Stimulated activated CD4-positive, alpha-beta T cell treated with anti-CD3 and anti-CD28 coated beads, Interleukin-4, amount 100 ng/mL, for 48 hours (primary cell): ENCODE measurements at regions not wholly inside any gene's neighbourhood (a gene's known extent, or its start where the extent isn't known, plus 50 kb on each side); places are given as distances from the start of the nearest gene placed in this dataset.

ENCODE experiments used
- DNase-seq, 2 donors: peaks; one replicate each; pipeline ENCODE4 v3.0.0-alpha.2; 2020; ENCODE audit warnings: low read depth in 2 of 2

DNA sequence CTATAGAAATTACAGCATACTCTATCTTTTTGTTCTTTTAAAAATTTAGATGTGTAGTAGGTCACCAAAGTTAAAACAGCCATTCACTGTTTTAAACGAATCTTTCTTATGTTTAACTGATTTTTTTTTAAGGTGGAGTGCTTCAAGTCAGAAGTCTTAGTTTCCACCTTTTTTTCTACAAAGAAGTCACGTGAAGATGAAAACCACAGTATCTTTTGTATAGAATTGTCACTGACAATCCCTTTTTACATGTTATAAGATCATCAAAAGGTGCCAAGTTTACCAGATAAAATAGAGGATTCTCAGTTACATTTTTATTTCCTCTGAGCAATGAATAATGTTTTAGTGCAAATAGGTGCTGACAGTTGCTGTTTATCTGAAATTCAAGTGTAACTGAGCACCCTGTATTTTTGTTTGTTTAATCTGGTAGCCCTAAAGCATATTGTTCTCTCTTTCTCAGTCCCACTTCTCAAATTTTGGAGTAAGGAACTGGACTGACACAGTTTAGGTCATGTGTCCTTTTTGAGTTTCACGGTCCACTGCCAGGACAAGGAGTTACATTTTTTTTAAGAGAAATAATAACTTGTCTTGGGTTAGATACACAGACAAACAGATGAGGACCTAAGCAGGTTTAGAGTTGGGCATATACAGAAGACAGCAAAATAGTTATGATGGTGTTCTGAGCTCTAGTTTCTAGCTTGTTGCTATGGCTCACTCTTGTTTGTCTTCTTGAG, 233.2 kb upstream of the MBL2 start:
- DNase-seq: no peak

DNA sequence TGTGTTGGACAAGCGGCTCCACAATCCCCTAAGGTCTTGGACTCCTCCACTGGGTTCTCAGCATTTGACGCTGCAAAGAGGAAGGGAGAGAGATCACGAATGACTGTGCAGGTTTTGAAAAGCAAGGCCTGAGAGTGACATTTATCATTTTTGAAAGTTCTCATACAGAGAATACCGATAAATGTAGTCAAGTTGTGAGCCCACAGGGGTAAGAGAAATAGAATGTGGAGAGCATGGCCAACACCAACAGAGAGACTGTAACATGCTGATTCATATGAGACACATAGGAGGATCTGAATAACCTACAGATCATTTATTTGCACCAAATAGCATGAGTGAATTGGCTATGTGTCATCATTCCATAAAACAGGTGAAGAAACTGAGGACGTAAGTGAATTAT, 230.5 kb upstream of the MBL2 start:
- DNase-seq: no peak

DNA sequence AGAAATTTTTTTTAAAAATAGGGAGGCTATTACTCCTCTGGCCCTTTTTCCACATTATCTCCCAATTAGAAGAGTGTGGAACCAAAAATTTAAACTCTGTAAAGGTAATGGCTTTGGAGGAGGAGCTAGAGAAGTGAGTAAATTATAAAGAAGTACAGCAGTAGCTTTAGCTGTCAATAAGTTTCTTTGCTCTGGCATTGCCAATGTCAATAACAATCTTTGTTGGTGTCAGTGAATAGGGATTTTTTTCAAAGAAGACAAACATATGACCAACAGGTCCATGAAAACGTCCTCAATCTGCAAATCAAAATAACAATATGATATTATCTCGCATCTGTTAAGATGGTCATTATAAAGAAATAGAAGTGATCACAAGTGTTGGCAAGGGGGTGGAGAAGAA, 227.1 kb upstream of the MBL2 start:
- no peak for DNase-seq

DNA sequence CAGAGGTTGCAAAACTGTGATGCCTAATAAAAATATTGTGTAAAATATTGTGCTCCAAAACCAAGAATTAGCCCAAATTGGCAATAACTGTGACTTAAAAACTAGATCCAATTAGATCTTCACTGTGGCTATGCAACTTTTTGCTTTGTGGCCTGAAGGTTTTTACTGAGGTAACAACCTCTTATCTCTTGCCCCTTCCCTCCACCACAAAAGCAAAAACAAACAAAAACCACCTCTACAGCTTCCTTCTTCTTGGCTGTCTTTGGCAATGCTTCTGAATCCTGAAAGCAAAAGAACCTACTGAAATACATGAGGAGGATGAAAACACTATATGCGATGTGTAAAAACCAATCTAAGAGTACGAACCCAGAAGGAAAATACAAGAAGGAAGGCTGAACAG, 226.7 kb upstream of the MBL2 start:
- DNase-seq: no peak

DNA sequence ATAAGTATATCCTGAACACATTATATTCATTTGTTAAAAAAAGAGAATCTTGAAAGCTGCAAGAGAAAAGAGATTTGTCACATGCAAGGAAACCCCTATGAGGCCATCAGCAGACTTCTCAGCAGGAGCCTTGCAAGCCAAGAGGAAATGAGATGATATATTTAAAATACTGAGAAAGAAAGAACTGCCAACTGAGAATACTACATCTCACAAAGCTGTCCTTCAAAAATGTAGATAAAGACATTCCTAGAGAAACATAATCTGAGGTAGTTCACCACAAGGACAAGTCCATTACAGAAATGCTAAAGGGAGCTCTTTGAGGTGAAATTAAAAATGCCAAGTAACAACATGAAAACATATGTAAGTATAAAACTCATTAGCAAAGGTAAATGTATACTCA, 224.4 kb upstream of the MBL2 start:
- no peak for DNase-seq

DNA sequence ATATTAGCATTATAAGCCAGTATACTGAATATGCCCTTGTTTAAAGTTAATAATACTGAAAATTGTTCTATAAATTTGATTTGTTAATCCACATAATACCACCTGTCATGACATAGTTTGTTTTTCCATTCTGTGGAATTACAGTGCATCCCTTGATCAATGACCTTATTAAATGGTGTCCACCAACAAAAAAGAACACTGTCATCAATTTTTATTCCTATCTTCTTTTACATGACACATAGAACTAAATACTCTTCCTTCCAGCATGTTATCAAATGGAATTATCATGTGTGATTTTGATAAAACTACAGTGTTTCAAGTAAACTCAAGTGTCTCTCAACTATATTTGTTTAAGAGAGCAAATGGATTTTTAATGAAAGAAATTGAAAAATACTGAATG, 221.8 kb upstream of the MBL2 start:
- no peak for DNase-seq

DNA sequence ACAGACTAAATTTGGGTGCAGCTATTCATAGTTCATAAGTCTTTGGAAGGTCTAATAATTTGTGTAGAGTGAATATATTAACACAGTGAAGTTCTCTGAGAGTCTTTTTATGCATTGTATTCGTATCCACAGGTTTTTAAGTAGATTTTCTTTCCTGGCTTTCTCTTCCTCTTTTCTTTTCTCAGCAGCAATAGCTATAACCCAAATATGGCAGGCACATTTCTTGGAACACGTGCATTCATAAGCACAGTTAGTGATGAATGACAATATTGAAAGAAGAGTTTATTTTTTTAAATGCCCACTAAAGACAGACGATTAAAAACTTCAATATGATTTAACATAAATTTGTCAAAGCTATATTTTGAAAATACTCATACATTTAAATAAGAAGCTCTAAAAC, 220.5 kb upstream of the MBL2 start:
- DNase-seq: no peak

DNA sequence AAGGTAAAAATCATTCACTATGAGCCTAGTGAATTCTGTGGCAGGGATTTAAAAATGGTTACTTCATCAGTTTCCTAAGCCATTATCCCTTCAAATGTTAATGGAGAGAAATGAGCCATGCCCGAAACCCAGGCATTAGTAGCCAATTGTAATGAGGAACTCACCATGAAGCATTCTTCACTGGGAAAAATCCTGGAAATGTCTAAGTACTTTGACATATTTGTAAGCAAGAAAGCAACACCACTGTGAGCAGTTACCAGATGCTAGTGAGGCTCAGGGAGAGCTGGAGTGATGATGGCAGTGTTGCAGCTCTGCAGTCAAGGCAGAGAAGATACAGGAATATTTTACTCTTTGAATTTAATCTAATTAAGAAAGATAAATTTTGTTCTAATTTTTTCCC, 220.0 kb upstream of the MBL2 start:
- no peak for DNase-seq

DNA sequence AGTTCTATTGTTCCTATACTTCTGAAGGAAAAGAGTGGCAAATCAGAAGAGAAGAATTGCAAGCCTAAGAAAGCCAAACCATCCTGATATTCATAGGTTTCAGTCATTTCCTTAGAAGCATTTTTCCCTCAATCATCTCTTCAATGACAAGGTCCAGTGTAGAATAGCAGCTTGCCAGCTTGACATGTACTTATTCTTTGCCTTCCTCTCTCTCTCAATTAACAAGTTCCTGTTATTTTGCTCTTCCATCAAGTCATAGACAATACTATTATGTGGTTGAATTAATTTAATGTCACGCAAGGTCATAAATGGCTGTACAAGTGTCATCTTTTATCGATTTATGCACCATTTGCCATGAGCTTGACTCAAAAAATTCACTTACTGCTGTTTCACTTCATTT, 216.3 kb upstream of the MBL2 start:
- no peak for DNase-seq

DNA sequence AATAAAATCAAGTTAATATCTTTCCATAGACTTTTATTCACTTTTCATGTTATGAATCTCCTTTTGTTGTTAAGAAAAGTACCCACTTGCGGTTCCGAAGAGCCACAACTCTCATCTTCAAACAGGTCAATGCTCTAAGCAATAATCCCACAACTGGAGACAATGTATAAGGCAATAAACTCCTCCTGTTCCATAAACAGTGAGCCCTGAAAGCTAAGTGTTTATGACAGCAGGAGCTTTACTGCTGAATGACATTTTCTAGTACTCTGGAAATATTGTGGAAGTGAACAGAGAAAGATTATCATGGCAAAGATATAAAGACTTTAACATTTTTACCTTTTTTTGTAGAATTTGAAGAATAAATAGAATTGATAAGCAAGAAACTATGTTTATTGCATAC, 213.5 kb upstream of the MBL2 start:
- no peak for DNase-seq

DNA sequence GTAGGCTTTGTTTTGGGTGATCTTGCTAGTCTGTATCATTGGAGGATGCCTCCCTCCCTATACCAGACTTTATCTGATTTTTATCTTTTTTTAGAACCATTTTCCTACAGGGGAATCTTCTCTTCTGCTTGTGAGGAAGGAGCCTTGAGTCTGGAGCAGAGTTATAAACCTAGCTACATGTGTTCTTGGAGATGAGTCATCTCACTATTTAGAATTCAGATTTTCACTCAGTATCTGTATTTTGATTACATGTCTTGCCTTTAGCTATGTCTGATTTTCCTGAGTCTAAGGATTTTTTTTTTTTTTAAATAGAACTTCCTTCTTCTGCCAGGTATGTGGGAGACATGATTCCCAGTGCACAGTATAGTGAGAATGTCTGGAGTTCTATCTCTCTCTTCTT, 211.6 kb upstream of the MBL2 start:
- DNase-seq: no peak

DNA sequence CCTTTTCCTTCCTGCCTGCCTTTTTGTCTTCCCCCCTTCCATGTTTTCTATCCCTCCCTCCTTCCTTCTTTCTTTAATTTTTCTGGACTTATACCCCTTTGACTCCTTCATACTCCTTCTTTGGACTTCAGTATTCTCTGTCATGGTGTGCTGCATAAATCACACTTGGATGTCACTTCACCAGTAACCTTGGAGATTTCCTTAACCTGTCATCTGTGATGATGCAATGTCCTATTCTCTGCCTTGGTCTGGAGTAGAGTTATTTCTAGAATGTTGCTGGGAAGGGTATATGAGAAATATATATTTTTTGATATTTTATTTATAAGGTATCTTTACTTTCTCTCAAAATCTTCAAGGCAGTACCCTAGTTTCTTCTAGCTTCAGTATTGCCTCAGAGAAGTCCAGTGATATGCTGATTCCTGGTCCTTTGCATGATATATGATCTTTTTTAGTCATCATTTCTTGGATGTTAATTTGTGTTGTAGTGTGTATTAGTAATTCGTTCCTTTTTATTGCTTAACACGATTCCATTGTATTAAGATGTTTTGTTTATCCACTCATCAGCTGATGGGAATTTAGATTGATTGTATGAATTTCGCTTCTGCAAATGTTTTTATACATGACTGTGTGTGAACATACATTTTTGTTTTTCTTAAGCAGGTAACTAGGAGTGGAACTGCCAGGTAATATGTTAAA, 206.9 kb upstream of the MBL2 start:
- DNase-seq: no peak

DNA sequence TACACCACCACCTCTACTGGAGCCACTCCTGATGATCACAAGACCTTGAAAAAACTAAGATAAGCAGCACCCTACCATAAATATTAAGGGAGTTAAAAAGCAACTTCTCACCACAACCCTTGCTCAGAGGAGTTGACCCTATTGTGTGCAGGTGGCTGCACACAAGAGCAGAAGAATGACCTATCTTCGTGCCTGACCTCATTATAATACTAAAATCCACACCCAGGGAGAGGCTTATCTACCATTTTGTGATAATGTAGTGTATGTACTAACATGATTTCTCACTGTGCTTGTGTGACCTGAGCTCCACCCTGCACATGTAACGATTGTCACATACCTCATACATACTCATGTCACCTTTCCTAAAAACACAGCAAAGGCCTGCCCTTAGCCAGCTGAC, 205.0 kb upstream of the MBL2 start:
- no peak for DNase-seq

DNA sequence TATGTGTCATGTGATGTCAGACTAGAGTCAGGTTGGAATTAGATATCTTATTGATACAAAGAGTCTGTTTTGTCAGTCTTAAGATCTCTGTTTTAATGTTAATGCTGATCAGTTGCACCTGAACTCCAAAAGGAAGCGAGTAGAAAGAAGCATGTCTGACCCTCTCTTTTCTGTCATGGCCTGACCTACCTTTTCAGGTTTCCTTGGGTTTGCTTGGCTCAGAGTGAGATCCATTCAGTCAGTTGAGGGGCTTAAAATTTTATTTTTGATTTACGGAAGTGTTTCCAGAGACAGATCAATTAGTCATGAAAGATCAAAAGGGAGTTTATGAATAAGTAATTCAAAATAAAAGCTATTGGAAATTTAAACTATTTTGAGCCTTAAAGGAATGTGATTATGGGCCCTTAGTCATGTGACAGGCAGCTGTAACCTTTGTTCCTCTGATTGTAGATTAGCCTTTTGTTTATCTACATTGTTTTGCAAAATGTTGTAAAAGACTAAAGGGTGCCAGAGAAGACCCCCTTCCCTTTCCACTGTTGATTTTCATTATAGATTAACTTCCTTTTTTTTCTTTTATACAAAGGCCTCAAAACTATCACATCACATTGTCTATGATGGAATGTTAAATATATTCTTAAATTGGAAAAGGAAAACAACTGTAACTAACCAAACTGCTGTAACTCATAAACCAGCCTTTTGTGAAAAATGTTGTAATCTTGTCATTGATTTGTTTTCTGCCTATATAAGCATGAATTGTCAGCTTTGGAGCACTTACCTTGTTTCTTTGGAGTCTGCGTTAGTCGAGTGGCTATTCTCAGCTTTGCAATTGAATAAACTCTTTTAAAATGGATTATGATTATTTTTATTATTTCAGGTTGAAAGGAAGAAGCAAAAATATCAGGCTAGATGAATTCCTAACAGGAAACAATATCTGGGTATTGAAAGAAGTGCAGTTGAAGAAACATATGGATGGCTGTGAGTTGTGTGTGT, 195.5 kb upstream of the MBL2 start:
- DNase-seq: no peak

DNA sequence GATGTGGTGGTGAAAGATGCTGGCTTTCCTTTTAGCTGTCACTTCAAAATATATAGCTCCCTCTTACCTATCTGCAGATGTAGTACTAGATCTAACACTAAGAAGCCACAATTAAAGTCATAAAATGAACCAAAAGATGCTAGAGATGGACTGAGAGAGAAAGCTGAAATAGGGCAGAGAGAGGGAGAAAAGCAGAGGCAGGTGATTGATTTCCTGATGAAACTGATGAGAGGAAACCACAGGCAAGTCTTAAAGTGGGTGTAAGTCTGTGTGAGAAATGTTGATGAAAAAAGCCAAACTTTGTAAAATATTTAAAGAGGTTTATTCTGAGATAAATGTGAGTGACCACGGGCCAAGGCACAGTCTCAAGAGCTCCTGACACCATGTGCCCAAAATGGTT, 194.3 kb upstream of the MBL2 start:
- DNase-seq: no peak

DNA sequence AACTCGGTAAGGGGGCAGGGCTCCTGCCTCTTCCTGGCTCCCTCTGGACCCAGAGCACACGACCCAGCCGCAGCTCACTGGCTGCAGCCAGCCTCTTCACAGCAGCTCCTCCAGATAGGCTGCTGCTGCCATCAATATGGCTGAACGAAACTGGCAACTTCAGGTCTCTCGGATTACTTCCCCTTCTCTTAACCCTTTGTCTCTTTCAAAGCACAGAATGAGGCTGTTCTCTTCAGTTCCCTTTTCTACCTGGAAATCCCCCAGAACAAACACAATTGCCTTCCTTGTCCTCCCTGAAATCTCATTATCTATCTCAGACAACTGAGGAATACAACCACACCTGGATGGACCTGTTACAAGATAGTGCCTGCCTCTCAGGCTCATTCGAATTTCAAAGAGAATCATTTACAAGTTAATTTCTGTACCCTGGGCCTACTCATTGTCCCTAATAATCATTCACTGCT, 193.4 kb upstream of the MBL2 start:
- DNase-seq: no peak

DNA sequence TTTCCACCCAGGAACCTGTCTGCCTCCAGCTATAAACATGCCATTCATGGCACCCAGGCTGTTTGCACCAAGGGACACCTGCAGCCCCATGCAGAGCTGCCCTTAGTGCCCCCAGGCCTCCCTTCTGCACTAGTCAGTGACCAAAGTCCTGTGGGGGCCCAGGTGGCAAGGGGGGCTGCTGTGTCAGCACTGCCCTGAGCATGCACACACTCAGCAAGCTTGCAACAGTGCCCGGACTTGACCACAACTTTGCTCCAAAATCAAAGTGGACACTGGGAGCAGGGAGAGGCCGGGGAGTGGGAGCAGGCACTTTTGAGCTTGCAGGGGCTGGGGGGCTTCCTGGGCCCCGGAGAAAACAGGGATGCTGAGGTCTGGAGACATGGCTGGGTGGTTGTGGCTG, 192.9 kb upstream of the MBL2 start:
- DNase-seq: no peak

DNA sequence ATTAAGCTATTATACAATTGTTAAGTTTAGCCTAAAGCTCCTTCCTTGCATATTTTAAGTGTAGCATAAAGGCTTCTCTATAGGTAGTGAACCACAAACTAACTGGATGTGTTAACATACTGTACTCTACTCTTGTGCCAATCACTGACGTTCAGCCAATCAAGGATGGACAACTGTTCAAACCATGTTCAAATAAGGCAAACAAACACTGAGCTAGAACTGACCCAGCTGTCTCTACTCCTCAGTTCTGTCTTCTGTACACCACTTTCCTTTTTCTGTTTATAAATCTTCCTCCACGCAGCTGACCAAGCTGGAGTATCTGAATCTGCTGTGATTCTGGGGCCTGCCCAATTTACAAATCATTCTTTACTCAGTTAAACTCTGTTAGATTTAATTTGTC, 188.7 kb upstream of the MBL2 start:
- no peak for DNase-seq

DNA sequence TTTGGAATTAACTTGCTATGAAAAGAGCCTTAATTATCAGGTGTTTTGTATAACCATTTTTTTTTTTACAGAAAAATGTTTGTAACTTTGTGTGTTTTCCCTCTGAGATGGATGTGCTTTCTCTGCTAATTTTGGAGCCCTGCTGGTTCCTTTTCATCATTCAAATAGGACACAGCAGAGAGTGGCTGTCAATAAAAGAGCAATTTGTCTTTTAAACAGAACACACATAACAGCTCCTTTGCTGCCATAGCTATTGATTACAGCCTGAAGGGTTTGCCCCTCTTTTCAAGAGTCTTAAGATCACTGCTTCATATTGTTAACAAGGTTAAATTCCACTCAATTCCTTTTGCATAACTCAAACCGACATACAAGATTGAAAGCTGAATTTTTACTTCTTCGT, 187.2 kb upstream of the MBL2 start:
- DNase-seq: no peak

DNA sequence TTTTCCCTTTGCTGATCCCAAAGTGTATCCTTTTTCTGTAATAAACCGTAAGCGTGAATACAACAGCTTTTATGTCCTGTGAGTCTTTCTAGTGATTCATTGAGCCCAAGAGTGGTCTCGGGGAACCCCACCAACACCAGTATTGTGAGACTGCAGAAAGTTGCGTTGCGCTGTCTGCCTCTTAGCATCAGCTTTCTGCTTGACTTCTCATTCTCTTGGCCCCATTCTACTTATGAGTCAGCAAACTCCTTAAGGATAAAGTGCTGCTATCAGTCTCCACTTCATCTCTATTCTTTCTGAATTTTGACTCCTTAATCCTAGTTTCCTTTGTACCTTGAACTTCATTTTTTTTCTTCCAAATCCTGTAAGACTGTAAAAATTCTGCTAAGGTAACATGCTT, 184.3 kb upstream of the MBL2 start:
- DNase-seq: no peak

DNA sequence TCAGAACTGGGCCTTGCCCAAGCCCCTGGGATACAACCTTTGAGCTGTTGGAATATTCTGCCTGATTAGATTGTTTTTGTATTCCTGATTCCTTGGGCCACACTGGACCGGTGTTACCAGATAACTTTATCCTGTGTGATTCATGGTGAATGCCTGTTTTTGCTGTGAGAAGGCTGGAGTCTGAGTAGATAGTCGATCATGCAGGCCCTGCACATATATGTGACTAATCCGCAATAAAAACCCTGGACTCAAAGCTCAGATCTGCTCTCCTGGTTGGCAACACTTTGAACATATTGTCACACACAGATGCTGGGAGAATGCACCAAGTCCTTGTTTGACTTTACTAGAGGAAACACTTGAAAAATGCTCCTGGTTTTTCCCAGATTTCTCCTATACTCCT, 183.9 kb upstream of the MBL2 start:
- DNase-seq: no peak

DNA sequence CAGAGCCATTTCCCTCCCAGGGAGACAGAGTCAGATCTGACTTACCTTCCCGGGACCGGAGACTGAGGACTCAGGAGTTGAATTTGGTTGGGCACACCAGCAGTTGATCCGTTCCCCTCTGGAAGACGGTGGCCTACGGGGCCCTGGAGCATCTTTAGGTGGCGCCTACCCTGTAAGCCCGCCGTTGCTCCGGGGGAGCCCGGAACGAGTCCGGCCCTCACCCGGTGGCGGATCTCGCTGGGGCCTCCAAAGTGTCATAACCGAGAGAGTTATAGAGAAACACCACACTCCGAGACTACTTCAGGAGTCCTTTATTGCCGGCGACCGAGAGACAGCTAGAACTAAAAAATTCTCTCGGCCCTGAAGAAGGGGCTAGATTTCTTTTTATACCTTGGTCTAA, 182.8 kb upstream of the MBL2 start:
- DNase-seq: no peak

DNA sequence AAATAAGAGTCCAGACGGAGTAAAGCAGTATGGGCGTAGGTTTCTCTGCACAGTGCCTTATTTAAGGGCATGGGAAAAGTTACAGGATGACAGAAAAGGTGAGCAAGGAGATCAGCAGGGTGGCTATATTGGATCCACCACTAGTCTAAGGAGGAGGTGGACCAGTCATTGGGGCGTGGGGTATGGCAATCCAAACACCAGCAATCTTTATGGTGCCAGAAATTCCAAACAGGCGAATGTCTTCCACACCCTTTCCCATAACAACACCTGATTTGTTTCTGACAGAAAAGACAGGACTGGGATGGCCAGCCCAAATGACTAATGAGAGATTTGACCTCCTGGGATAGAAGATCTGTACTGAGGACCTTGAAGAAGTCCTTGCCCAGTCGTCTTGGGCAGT, 181.8 kb upstream of the MBL2 start:
- no peak for DNase-seq
